AG04449 (cell line): ENCODE measurements at regions not wholly inside any gene's neighbourhood (a gene's known extent, or its start where the extent isn't known, plus 50 kb on each side); places are given as distances from the start of the nearest gene placed in this dataset.

ENCODE experiments used
- CTCF ChIA-PET: fragments of 350-600 bp; formaldehyde crosslinking; extraction: SDS; loops from one replicate; lab custom pipeline; 2021; ENCODE audit warnings: antibody characterized with exemption; lab: Yijun Ruan, JAX
- POLR2A ChIA-PET: fragments of 400-600, 350-600 bp; formaldehyde crosslinking; extraction: SDS; loops from one replicate; lab custom pipeline; 2020; ENCODE audit warnings: antibody characterized with exemption, inconsistent platforms; lab: Yijun Ruan, JAX
- DNase-seq: peaks from one replicate; pipeline ENCODE4 v3.0.0-alpha.2; 2010; ENCODE audit warnings: low read depth, low spot score
- H3K4me3 ChIP-seq: 2 replicates; pipeline ENCODE4 v1.5.1; 2011; ENCODE audit warnings: low read depth, mild to moderate bottlenecking, control low read depth, low read length
- TF ChIP-seq, protein P1 (sequence below): IDR thresholded peaks from one replicate; pipeline ENCODE4 v1.5.1; 2011; ENCODE audit warnings: mild to moderate bottlenecking, moderate library complexity, low read length, control low read depth, inconsistent platforms; ENCODE audit not compliant: insufficient read depth; ENCODE audit errors: missing control alignments

DNA sequence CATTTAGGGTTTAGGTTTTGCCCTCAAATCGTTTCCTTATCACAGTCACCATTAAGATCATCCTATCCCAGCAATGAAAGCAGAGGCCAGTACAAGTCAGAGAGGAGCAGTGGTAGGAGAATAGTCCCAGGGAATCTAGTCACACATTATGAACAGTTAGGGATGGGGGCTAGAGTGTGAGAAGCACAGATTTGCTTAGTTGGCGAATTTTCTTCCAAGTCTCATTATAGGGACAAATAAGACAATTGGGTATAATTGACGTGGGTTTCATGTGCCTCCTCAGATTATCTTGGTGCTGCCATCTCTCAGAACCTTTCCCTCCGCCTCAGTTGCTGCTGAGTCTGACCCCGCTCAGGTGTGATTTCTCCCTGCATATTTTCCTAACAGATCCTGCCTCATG is 407.1 kb downstream of the SQOR start:
- TF ChIP-seq, protein P1, sequence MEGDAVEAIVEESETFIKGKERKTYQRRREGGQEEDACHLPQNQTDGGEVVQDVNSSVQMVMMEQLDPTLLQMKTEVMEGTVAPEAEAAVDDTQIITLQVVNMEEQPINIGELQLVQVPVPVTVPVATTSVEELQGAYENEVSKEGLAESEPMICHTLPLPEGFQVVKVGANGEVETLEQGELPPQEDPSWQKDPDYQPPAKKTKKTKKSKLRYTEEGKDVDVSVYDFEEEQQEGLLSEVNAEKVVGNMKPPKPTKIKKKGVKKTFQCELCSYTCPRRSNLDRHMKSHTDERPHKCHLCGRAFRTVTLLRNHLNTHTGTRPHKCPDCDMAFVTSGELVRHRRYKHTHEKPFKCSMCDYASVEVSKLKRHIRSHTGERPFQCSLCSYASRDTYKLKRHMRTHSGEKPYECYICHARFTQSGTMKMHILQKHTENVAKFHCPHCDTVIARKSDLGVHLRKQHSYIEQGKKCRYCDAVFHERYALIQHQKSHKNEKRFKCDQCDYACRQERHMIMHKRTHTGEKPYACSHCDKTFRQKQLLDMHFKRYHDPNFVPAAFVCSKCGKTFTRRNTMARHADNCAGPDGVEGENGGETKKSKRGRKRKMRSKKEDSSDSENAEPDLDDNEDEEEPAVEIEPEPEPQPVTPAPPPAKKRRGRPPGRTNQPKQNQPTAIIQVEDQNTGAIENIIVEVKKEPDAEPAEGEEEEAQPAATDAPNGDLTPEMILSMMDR: no peak
- no peak overlapping the region for H3K4me3 ChIP-seq
- POLR2A ChIA-PET: no interaction called here
- DNase-seq: no peak
- CTCF ChIA-PET: no interaction called here

DNA sequence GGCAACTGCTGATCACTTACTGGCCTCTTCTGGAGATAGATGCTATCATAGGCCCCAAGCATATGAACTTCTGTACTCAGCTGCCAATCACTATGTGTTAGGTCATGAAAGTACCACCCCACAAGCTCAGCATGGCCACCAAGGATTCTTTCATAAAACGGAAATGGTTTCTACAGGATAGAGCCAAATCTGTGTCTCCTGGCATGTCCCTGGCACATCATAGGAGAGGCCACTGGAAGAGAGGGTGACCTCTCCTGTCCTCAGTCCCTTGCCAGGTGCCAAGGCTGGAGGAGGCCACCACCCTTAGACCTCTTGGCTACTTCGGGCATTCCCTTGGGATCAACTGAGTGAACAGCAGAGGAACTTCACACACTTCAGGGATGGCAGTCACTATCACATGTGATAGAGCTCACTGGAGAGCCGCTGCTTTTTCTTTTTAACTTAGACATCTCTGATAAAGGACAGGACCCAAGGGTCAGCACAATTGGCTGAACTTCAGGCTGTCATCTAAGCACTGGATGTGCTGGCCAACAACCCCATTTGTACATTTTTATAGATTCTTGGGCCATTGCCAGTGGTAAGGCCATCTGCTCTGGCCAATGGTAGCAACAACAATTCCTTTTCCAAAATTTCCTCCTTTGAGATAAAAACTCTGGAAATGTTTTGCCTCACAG is 425.2 kb downstream of the SQOR start:
- no peak for DNase-seq
- ChIA-PET CTCF (no interaction called here), POLR2A (no interaction called here)
- H3K4me3 ChIP-seq: no peak overlapping the region
- TF ChIP-seq, protein P1: no peak

DNA sequence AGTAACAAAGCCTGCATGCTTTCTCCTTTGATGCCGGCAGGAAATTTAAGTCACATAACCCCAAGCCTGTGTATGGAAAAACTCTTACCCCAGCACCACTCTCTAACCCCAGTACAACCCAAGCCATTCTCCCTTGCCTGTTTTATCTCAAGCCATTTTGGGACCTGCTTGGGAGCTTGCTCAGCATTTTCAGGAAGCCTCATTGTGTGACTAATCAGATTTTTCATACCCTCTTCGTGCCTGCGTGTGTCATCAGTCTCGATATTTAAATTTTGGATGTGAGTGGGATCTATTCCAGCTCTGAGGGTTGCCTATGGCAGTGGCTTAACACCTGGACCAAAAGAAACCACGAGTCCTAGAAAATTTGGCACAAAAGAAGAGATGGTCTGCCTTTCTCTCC is 426.2 kb downstream of the SQOR start:
- TF ChIP-seq, protein P1: no peak
- no peak overlapping the region for H3K4me3 ChIP-seq
- DNase-seq: no peak
- CTCF ChIA-PET: no interaction called here
- POLR2A ChIA-PET: no interaction called here

DNA sequence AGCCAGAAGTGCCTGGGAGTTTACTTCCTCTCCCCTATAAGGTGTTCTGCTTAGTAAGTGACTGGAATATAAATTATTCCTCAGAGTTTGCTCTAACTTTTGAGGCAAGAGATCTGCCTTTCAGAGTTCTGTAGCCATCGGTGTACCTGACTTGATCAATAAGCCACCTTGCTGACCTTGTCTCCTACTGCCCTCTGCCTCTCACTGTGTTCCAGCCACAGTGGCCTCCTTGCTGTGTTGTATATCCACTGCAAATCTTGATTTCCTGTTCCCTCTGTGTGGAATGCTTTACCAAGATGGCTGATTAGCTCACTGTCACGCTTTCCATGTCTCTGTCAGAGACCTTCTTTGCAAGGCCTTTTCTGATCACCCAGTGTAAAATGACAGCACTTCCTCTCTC is 442.4 kb downstream of the SQOR start:
- no peak overlapping the region for H3K4me3 ChIP-seq
- TF ChIP-seq, protein P1: no peak
- DNase-seq: no peak
- CTCF ChIA-PET: interaction anchor here (0.6 kb wide), 1 partner anchor 13 kb away, joined by 3 read pairs; no protein-coding TSS in a partner anchor
- POLR2A ChIA-PET: no interaction called here

DNA sequence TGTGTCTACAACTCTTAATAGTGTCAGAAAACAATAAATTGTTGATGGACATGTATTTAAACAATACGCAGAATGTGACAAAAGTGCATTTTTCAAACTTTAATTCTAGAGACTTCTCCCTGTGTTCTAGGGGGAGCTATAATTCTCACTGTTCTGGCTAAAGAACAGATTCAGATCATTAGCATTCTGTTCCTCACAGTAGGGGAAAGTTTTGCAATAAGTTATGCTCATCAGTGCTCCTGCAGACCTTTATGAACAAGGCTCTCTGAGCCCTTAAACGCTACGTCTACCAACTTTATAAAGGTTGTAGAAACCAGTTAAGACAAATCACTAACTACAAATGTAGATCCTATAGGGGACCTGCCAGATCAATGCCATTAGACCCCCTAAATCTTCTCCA is 444.2 kb downstream of the SQOR start:
- ChIA-PET CTCF (no interaction called here), POLR2A (no interaction called here)
- DNase-seq: no peak
- no peak overlapping the region for H3K4me3 ChIP-seq
- TF ChIP-seq, protein P1: no peak

DNA sequence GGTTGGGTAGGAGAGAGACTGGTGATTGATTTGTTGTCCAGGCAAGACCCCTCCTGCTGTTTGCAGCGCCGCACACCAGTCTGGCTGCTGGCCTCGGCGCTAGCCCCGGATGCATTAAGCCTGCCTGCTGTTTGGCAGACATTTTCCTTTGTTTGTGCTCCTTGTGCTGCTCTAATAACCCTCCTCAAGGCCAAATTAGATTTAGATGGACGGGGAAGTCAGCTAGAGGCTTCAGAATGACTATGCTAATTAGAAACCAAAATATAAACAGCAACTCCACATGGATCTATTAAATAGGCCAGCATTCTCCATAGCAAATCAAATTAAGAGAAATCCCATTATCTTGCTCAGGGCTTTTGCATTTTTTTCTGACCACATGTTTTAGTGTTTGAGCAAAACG is 445.2 kb downstream of the SQOR start:
- TF ChIP-seq, protein P1: no peak
- DNase-seq: no peak
- ChIA-PET POLR2A (no interaction called here), CTCF (no interaction called here)
- H3K4me3 ChIP-seq: no peak overlapping the region
